Osteoblast (primary cell): ENCODE measurements at regions not wholly inside any gene's neighbourhood (a gene's known extent, or its start where the extent isn't known, plus 50 kb on each side); places are given as distances from the start of the nearest gene placed in this dataset.

Experiments
- DNase-seq: peaks from one replicate; pipeline ENCODE4 v3.0.0; 2011; ENCODE audit warnings: low spot score, mixed read lengths; ENCODE audit not compliant: insufficient read length; ENCODE audit errors: missing footprints
- H2AFZ ChIP-seq: 2 replicates; pipeline ENCODE4 v1.6.0; 2011; ENCODE audit warnings: mild to moderate bottlenecking, low read length
- H3K27ac ChIP-seq: 2 replicates; pipeline ENCODE4 v1.5.1; 2011; ENCODE audit warnings: mild to moderate bottlenecking, low read depth, low read length, moderate library complexity
- H3K27me3 ChIP-seq: 2 replicates; pipeline ENCODE4 v1.6.0; 2012; ENCODE audit warnings: mild to moderate bottlenecking, control low read depth, inconsistent platforms, low read length, moderate library complexity; ENCODE audit not compliant: insufficient read depth
- H3K36me3 ChIP-seq: 2 replicates; pipeline ENCODE4 v1.5.1; 2011; ENCODE audit warnings: mild to moderate bottlenecking, low read length, control low read depth, moderate library complexity; ENCODE audit not compliant: insufficient read depth
- H3K4me1 ChIP-seq: 2 replicates; pipeline ENCODE4 v1.5.1; 2011; ENCODE audit warnings: mild to moderate bottlenecking, low read length, control low read depth, moderate library complexity; ENCODE audit not compliant: insufficient read depth
- H3K4me2 ChIP-seq: 2 replicates; pipeline ENCODE4 v1.6.0; 2011; ENCODE audit warnings: mild to moderate bottlenecking, low read length; ENCODE audit not compliant: insufficient read depth
- H3K4me3 ChIP-seq: fragments of 200-600 bp; sonication (generic); 3 replicates; pipeline ENCODE4 v1.5.1; 2012; ENCODE audit warnings: mild to moderate bottlenecking, low read length, inconsistent platforms; ENCODE audit not compliant: insufficient read depth
- H3K79me2 ChIP-seq: 2 replicates; pipeline ENCODE4 v1.6.0; 2012; ENCODE audit warnings: mild to moderate bottlenecking, low read length, control low read depth, inconsistent platforms; ENCODE audit not compliant: insufficient read depth
- H3K9me3 ChIP-seq: 2 replicates; pipeline ENCODE4 v1.5.1; 2011; ENCODE audit warnings: low read depth, low read length, control low read depth
- H4K20me1 ChIP-seq: 2 replicates; pipeline ENCODE4 v1.6.0; 2012; ENCODE audit warnings: mild to moderate bottlenecking, low read length, control low read depth; ENCODE audit not compliant: insufficient read depth
- TF ChIP-seq, protein P1 (sequence below): IDR thresholded peaks from 2 replicates; pipeline ENCODE4 v1.5.1; 2011; ENCODE audit warnings: mild to moderate bottlenecking, low read depth, low read length, moderate library complexity; ENCODE audit errors: extremely low read depth

DNA sequence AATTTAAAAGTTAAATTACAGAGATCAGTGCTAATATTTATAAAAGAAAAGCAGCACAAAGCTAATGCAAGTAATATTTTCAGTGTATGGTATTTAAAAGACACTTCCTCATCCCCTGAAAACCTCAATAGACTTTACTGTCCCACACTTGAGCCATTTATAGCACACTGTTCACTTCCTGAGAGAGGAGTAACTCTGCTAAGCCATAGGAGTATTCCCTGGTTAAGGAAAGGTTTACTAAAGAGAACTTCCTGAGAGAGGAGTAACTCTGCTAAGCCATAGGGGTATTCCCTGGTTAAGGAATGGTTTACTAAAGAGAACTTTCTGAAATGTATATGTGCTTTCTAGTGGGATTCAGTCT, 159.4 kb downstream of the NHLRC3 start:
- H3K9me3 ChIP-seq, result no peaks in the 10 kb centered on the region
- no peaks in the 10 kb centered on the region for H3K4me1 ChIP-seq
- no peak overlapping the region for H2AFZ ChIP-seq
- DNase-seq, result no peak
- H3K79me2 ChIP-seq, result no peaks in the 10 kb centered on the region
- H3K4me3 ChIP-seq, result no peak overlapping the region
- TF ChIP-seq, protein P1, sequence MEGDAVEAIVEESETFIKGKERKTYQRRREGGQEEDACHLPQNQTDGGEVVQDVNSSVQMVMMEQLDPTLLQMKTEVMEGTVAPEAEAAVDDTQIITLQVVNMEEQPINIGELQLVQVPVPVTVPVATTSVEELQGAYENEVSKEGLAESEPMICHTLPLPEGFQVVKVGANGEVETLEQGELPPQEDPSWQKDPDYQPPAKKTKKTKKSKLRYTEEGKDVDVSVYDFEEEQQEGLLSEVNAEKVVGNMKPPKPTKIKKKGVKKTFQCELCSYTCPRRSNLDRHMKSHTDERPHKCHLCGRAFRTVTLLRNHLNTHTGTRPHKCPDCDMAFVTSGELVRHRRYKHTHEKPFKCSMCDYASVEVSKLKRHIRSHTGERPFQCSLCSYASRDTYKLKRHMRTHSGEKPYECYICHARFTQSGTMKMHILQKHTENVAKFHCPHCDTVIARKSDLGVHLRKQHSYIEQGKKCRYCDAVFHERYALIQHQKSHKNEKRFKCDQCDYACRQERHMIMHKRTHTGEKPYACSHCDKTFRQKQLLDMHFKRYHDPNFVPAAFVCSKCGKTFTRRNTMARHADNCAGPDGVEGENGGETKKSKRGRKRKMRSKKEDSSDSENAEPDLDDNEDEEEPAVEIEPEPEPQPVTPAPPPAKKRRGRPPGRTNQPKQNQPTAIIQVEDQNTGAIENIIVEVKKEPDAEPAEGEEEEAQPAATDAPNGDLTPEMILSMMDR, result no peak
- H3K4me2 ChIP-seq, result no peak overlapping the region
- no peaks in the 10 kb centered on the region for H3K27me3 ChIP-seq
- H3K36me3 ChIP-seq, result no peaks in the 10 kb centered on the region
- H4K20me1 ChIP-seq, result no peaks in the 10 kb centered on the region
- no peak overlapping the region for H3K27ac ChIP-seq

DNA sequence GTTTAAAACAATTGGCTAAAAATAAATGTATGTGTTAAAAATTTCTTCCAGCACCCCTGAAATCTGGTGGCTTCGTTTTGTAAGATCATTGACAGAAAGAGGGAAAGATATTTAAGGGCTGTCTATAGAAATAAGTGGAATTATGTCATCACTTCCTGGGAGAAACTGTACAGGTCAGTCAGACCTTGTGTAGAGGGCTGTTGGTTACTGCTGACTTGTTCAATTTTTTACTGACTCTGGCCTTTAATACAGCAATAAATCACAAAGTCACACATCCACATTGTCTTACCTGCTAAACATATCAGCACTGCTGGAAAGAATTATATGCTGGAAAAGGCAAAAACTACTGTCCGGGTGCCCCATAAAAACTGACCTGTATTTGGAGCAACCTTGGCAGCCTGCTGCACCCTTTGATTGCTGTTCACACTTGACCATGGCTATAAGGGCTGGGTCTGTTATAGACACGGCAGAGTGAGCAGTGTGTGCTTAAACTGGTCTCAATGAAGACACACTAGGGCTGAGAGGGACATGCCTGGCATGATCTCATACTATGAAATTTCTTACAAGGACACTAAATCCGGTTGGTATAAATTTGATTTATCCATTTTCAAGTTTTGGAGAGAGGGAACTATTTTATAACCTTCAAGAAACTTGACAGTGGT, 162.1 kb downstream of the NHLRC3 start:
- TF ChIP-seq, protein P1, result no peak
- Histone ChIP-seq H3K4me2 (no peak overlapping the region), H3K36me3 (no peaks in the 10 kb centered on the region), H3K9me3 (no peaks in the 10 kb centered on the region), H4K20me1 (no peaks in the 10 kb centered on the region), H2AFZ (no peak overlapping the region), H3K27me3 (no peaks in the 10 kb centered on the region), H3K79me2 (no peaks in the 10 kb centered on the region), H3K27ac (no peak overlapping the region), H3K4me3 (no peak overlapping the region), H3K4me1 (no peaks in the 10 kb centered on the region)
- no peak for DNase-seq

GRCh38 chr13:39201180-39201579, 162.9 kb downstream of the NHLRC3 start:
- H4K20me1 ChIP-seq, result no peaks in the 10 kb centered on the region
- H3K4me2 ChIP-seq, result no peak overlapping the region
- TF ChIP-seq, protein P1, result no peak
- no peaks in the 10 kb centered on the region for H3K36me3 ChIP-seq
- no peak for DNase-seq
- no peaks in the 10 kb centered on the region for H3K9me3 ChIP-seq
- H3K4me1 ChIP-seq, result no peaks in the 10 kb centered on the region
- H3K79me2 ChIP-seq, result no peaks in the 10 kb centered on the region
- no peak overlapping the region for H3K27ac ChIP-seq
- H3K27me3 ChIP-seq, result no peaks in the 10 kb centered on the region
- no peak overlapping the region for H2AFZ ChIP-seq
- no peak overlapping the region for H3K4me3 ChIP-seq

GRCh38 chr13:39202746-39203145, 164.5 kb downstream of the NHLRC3 start:
- H3K4me3 ChIP-seq, result no peak overlapping the region
- H3K9me3 ChIP-seq, result no peaks in the 10 kb centered on the region
- H3K4me1 ChIP-seq, result no peaks in the 10 kb centered on the region
- H3K27me3 ChIP-seq, result no peaks in the 10 kb centered on the region
- TF ChIP-seq, protein P1, result no peak
- H4K20me1 ChIP-seq, result no peaks in the 10 kb centered on the region
- H3K4me2 ChIP-seq, result no peak overlapping the region
- no peak overlapping the region for H3K27ac ChIP-seq
- DNase-seq, result no peak
- no peaks in the 10 kb centered on the region for H3K79me2 ChIP-seq
- H2AFZ ChIP-seq, result no peak overlapping the region
- H3K36me3 ChIP-seq, result no peaks in the 10 kb centered on the region
